MM.1S (cell line): ENCODE measurements at regions not wholly inside any gene's neighbourhood (a gene's known extent, or its start where the extent isn't known, plus 50 kb on each side); places are given as distances from the start of the nearest gene placed in this dataset.

Experiments used
- EZH2 ChIP-seq: fragments of 300-600 bp; sonication (generic); optimal IDR thresholded peaks from 2 replicates; pipeline ENCODE3; 2017; ENCODE audit warnings: low read depth, mild to moderate bottlenecking, antibody characterized with exemption, low read length, mixed read lengths
- TF ChIP-seq, protein P1 (sequence below): fragments of 300-600 bp; sonication (generic); IDR thresholded peaks from 2 replicates; pipeline ENCODE4 v1.5.1; 2016; ENCODE audit warnings: antibody characterized with exemption, low read length, mixed read lengths

DNA sequence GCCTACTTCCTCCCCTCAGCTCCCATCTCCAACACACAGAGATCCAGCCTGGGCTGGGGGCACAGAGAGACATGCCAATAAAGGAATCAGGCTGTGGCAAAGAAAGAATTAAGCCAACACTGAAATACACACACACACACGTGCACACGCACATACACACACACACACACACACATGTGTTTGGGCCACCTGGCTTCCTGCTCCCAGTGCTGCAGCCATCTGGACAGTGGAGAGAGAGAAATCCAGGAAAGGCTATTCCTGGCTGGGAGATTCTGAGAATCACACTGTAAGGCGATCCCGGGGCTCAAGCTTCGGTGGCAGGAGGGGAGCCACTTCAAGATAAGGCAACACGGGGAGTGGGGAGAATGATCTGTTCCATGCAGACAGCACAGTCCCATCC lies 72.4 kb downstream of the NOG start:
- TF ChIP-seq, protein P1, sequence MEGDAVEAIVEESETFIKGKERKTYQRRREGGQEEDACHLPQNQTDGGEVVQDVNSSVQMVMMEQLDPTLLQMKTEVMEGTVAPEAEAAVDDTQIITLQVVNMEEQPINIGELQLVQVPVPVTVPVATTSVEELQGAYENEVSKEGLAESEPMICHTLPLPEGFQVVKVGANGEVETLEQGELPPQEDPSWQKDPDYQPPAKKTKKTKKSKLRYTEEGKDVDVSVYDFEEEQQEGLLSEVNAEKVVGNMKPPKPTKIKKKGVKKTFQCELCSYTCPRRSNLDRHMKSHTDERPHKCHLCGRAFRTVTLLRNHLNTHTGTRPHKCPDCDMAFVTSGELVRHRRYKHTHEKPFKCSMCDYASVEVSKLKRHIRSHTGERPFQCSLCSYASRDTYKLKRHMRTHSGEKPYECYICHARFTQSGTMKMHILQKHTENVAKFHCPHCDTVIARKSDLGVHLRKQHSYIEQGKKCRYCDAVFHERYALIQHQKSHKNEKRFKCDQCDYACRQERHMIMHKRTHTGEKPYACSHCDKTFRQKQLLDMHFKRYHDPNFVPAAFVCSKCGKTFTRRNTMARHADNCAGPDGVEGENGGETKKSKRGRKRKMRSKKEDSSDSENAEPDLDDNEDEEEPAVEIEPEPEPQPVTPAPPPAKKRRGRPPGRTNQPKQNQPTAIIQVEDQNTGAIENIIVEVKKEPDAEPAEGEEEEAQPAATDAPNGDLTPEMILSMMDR, result no peak
- no peak for TF ChIP-seq EZH2
